OCI-LY1 (cell line): ENCODE measurements at regions not wholly inside any gene's neighbourhood (a gene's known extent, or its start where the extent isn't known, plus 50 kb on each side); places are given as distances from the start of the nearest gene placed in this dataset.

Source experiments
- CTCF ChIP-seq: fragments of 200-600 bp; sonication (generic), shearing (Covaris generic); IDR thresholded peaks from 2 replicates; pipeline ENCODE4 v1.5.1; 2017; ENCODE audit warnings: mild to moderate bottlenecking, antibody characterized with exemption, low read length, moderate library complexity, mixed read lengths
- EZH2 ChIP-seq: fragments of 200-600 bp; sonication (generic), shearing (Covaris generic); IDR thresholded peaks from 2 replicates; pipeline ENCODE4 v1.8.0; 2017; ENCODE audit warnings: borderline replicate concordance, mixed run types, mild to moderate bottlenecking, antibody characterized with exemption, low read length, moderate library complexity, mixed read lengths

- TF ChIP-seq CTCF (no peak), EZH2 (no peak)
Measured at GRCh38 chr18:8949206-8949605, 153.3 kb upstream of the NDUFV2 start.
